WTC11 (cell line): ENCODE measurements at regions not wholly inside any gene's neighbourhood (a gene's known extent, or its start where the extent isn't known, plus 50 kb on each side); places are given as distances from the start of the nearest gene placed in this dataset.

Source experiments
- ATAC-seq: fragments of 200-7000 bp; cut with Tn5 transposase; 2 replicates; pipeline ENCODE4 v1.10.0; 2021; ENCODE audit warnings: mild to moderate bottlenecking, moderate library complexity
- CTCF ChIA-PET: fragments of 300-600 bp; sonication (Branson Sonifier 250); formaldehyde crosslinking; loops from one replicate; lab custom pipeline; 2021; ENCODE audit warnings: antibody characterized with exemption; lab: Charles Lee
- POLR2A ChIA-PET: fragments of 350-600 bp; sonication (Branson Sonifier 250); formaldehyde crosslinking; loops from one replicate; lab custom pipeline; 2021; ENCODE audit warnings: antibody characterized with exemption; lab: Charles Lee
- DNase-seq: peaks from one replicate; pipeline ENCODE4 v3.0.0; 2021; ENCODE audit warnings: low spot score
- H3K27ac Mint-ChIP-seq: 2 replicates; pipeline ENCODE4 v1.8.0; 2021; ENCODE audit warnings: mixed read lengths
- H3K27me3 Mint-ChIP-seq: 2 replicates; pipeline ENCODE4 v1.8.0; 2021; ENCODE audit warnings: low read depth, mild to moderate bottlenecking, moderate library complexity, mixed read lengths
- H3K36me3 Mint-ChIP-seq: 2 replicates; pipeline ENCODE4 v1.8.0; 2021; ENCODE audit warnings: mixed read lengths
- H3K4me1 Mint-ChIP-seq: 2 replicates; pipeline ENCODE4 v1.8.0; 2022; ENCODE audit warnings: mixed read lengths
- H3K4me3 Mint-ChIP-seq: 2 replicates; pipeline ENCODE4 v1.8.0; 2021; ENCODE audit warnings: mild to moderate bottlenecking, moderate library complexity, mixed read lengths
- H3K9me3 Mint-ChIP-seq: 2 replicates; pipeline ENCODE4 v1.8.0; 2021; ENCODE audit warnings: mixed read lengths
- ATF1 ChIP-seq: sonication (generic); formaldehyde crosslinking; IDR thresholded peaks from 2 replicates; pipeline ENCODE4 v1.8.1; 2023; ENCODE audit warnings: mild to moderate bottlenecking, moderate library complexity, missing genetic modification reagents
- ATF6 ChIP-seq: sonication (generic); formaldehyde crosslinking; IDR thresholded peaks from 2 replicates; pipeline ENCODE4 v1.8.1; 2023; ENCODE audit warnings: mild to moderate bottlenecking, missing genetic modification reagents
- CDX4 ChIP-seq: fragments of 250-450 bp; sonication (Bioruptor Pico); IDR thresholded peaks from 2 replicates; pipeline ENCODE4 v1.9.0; 2021; ENCODE audit warnings: moderate library complexity, mild to moderate bottlenecking, inconsistent platforms, borderline replicate concordance
- E2F5 ChIP-seq: sonication (generic); formaldehyde crosslinking; IDR thresholded peaks from 2 replicates; pipeline ENCODE4 v1.8.1; 2022; ENCODE audit warnings: mild to moderate bottlenecking, moderate library complexity, missing genetic modification reagents
- ELF4 ChIP-seq: sonication (generic); formaldehyde crosslinking; IDR thresholded peaks from 2 replicates; pipeline ENCODE4 v1.8.1; 2022; ENCODE audit warnings: low read depth, mild to moderate bottlenecking, moderate library complexity, missing genetic modification reagents
- ERG ChIP-seq: fragments of 250-450 bp; sonication (Bioruptor Pico); IDR thresholded peaks from 2 replicates; pipeline ENCODE4 v1.8.0; 2021; ENCODE audit warnings: mild to moderate bottlenecking
- ESRRA ChIP-seq: sonication (generic); formaldehyde crosslinking; IDR thresholded peaks from 2 replicates; pipeline ENCODE4 v1.8.1; 2022; ENCODE audit warnings: mild to moderate bottlenecking, missing genetic modification reagents, borderline replicate concordance
- FOXJ3 ChIP-seq: sonication (generic); formaldehyde crosslinking; IDR thresholded peaks from 2 replicates; pipeline ENCODE4 v1.9.0; 2021; ENCODE audit warnings: missing genetic modification reagents, mild to moderate bottlenecking, borderline replicate concordance
- HMGA2 ChIP-seq: fragments of 250-450 bp; sonication (Bioruptor Pico); IDR thresholded peaks from 2 replicates; pipeline ENCODE4 v1.4.0; 2021; ENCODE audit warnings: mild to moderate bottlenecking, moderate library complexity
- JAZF1 ChIP-seq: fragments of 250-450 bp; sonication (Bioruptor Pico); IDR thresholded peaks from 2 replicates; pipeline ENCODE4 v1.9.0; 2021; ENCODE audit warnings: moderate library complexity, mild to moderate bottlenecking, inconsistent platforms
- MAX ChIP-seq: sonication (generic); formaldehyde crosslinking; IDR thresholded peaks from 2 replicates; pipeline ENCODE4 v1.8.0; 2022; ENCODE audit warnings: mild to moderate bottlenecking, missing genetic modification reagents
- MXD4 ChIP-seq: fragments of 250-450 bp; sonication (Bioruptor Pico); IDR thresholded peaks from 2 replicates; pipeline ENCODE4 v1.8.0; 2021; ENCODE audit warnings: mild to moderate bottlenecking, moderate library complexity, borderline replicate concordance
- NFATC4 ChIP-seq: fragments of 250-450 bp; sonication (Bioruptor Pico); IDR thresholded peaks from 2 replicates; pipeline ENCODE4 v1.9.0; 2021; ENCODE audit warnings: mild to moderate bottlenecking
- NFE2L1 ChIP-seq: sonication (generic); formaldehyde crosslinking; IDR thresholded peaks from 2 replicates; pipeline ENCODE4 v1.8.1; 2023; ENCODE audit warnings: missing genetic modification reagents
- NFYB ChIP-seq: sonication (generic); formaldehyde crosslinking; conservative IDR thresholded peaks from 2 replicates; pipeline ENCODE4 v1.8.0; 2022; ENCODE audit warnings: low read depth, missing genetic modification reagents
- NR3C1 ChIP-seq: sonication (generic); formaldehyde crosslinking; conservative IDR thresholded peaks from 2 replicates; pipeline ENCODE4 v1.8.1; 2023; ENCODE audit warnings: low read depth, mild to moderate bottlenecking, missing genetic modification reagents
- PREB ChIP-seq: sonication (generic); formaldehyde crosslinking; IDR thresholded peaks from 2 replicates; pipeline ENCODE4 v1.8.1; 2022; ENCODE audit warnings: mild to moderate bottlenecking, missing genetic modification reagents, moderate library complexity, borderline replicate concordance
- TCF7 ChIP-seq: sonication (generic); formaldehyde crosslinking; IDR thresholded peaks from 2 replicates; pipeline ENCODE4 v1.8.0; 2022; ENCODE audit warnings: mild to moderate bottlenecking, low read depth, missing genetic modification reagents, moderate library complexity
- TEAD1 ChIP-seq: sonication (generic); formaldehyde crosslinking; IDR thresholded peaks from 2 replicates; pipeline ENCODE4 v1.8.0; 2022; ENCODE audit warnings: mild to moderate bottlenecking, missing genetic modification reagents
- TP53 ChIP-seq: sonication (generic); formaldehyde crosslinking; IDR thresholded peaks from 2 replicates; pipeline ENCODE4 v1.8.1; 2023; ENCODE audit warnings: mild to moderate bottlenecking, missing genetic modification reagents
- ZBTB43 ChIP-seq: sonication (generic); formaldehyde crosslinking; IDR thresholded peaks from 2 replicates; pipeline ENCODE4 v1.8.1; 2023; ENCODE audit warnings: mild to moderate bottlenecking, missing genetic modification reagents
- ZNF121 ChIP-seq: sonication (generic); formaldehyde crosslinking; IDR thresholded peaks from 2 replicates; pipeline ENCODE4 v1.8.0; 2023; ENCODE audit warnings: missing genetic modification reagents
- ZNF281 ChIP-seq: sonication (generic); formaldehyde crosslinking; IDR thresholded peaks from 2 replicates; pipeline ENCODE4 v1.8.0; 2023; ENCODE audit warnings: mild to moderate bottlenecking, missing genetic modification reagents
- ZNF396 ChIP-seq: fragments of 250-450 bp; sonication (Bioruptor Pico); IDR thresholded peaks from 2 replicates; pipeline ENCODE4 v1.8.0; 2021; ENCODE audit warnings: mild to moderate bottlenecking, moderate library complexity, borderline replicate concordance
- ZNF416 ChIP-seq: fragments of 250-450 bp; sonication (Bioruptor Pico); IDR thresholded peaks from 2 replicates; pipeline ENCODE4 v1.9.0; 2021; ENCODE audit warnings: mild to moderate bottlenecking, inconsistent platforms
- ZNF423 ChIP-seq: fragments of 250-450 bp; sonication (Bioruptor Pico); IDR thresholded peaks from 2 replicates; pipeline ENCODE4 v2.1.2; 2022; ENCODE audit warnings: mild to moderate bottlenecking, moderate library complexity

GRCh38 chr4:33616121-33616520 is 2628.2 kb downstream of the ARAP2 start:
- H3K9me3 Mint-ChIP-seq, result peaks cover 31% of the 10 kb centered on the region

GRCh38 chr4:33625748-33626147 is 2618.6 kb downstream of the ARAP2 start:
- no peak for TF ChIP-seq ZNF121
- no peak for TF ChIP-seq MAX
- TF ChIP-seq ZNF416 (CRISPR knock-in tag), result no peak
- no peak for TF ChIP-seq FOXJ3 (CRISPR knock-in tag)
- TF ChIP-seq ZNF281 (CRISPR knock-in tag), result no peak
- TF ChIP-seq ELF4 (CRISPR knock-in tag), result no peak
- TF ChIP-seq E2F5 (CRISPR knock-in tag), result no peak
- no peak for TF ChIP-seq TEAD1 (CRISPR knock-in tag)
- no peak for TF ChIP-seq ERG
- no peak for TF ChIP-seq ZNF396 (CRISPR knock-in tag)
- TF ChIP-seq PREB (CRISPR knock-in tag), result no peak
- Mint-ChIP-seq H3K27me3 (no peaks in the 10 kb centered on the region), H3K4me3 (no peak overlapping the region), H3K4me1 (no peaks in the 10 kb centered on the region), H3K27ac (no peak overlapping the region), H3K36me3 (0 out of 2 replicates have a peak, but pooled peaks cover 4% of the 10 kb centered on the region), H3K9me3 (peaks cover 9% of the 10 kb centered on the region)
- peak; percentile 77 for ATAC-seq
- POLR2A ChIA-PET, result no interaction called here
- DNase-seq, result no peak
- CTCF ChIA-PET, result no interaction called here

More at GRCh38 chr4:33616121-33616520, 2628.2 kb downstream of the ARAP2 start:
- ATAC-seq (no peak), DNase-seq (no peak)
- TF ChIP-seq ESRRA (CRISPR knock-in tag) (no peak), HMGA2 (CRISPR knock-in tag) (no peak), TCF7 (no peak), NR3C1 (no peak), FOXJ3 (CRISPR knock-in tag) (no peak), ATF1 (CRISPR knock-in tag) (no peak), CDX4 (CRISPR knock-in tag) (no peak), NFATC4 (CRISPR knock-in tag) (no peak), NFYB (no peak), TP53 (CRISPR knock-in tag) (no peak), MXD4 (CRISPR knock-in tag) (no peak), ZNF423 (CRISPR knock-in tag) (no peak), ZNF416 (CRISPR knock-in tag) (no peak), ATF6 (CRISPR knock-in tag) (no peak), JAZF1 (CRISPR knock-in tag) (no peak), NFE2L1 (CRISPR knock-in tag) (no peak), ZBTB43 (no peak)
- H3K27me3 Mint-ChIP-seq, result no peaks in the 10 kb centered on the region
- H3K27ac Mint-ChIP-seq, result no peak overlapping the region
- H3K4me3 Mint-ChIP-seq, result no peak overlapping the region
- peaks cover 3% of the 10 kb centered on the region; the same call in 1 of the 2 replicates for H3K4me1 Mint-ChIP-seq
- peaks cover 29% of the 10 kb centered on the region for H3K36me3 Mint-ChIP-seq
- CTCF ChIA-PET, result no interaction called here
- POLR2A ChIA-PET, result no interaction called here
